ENCODE measurements at regions not wholly inside any gene's neighbourhood (a gene's known extent, or its start where the extent isn't known, plus 50 kb on each side); places are given as distances from the start of the nearest gene placed in this dataset.
"Not testable (repeated sequence)": the region's sequence is repeated elsewhere in the genome, so short reads cannot be mapped to it uniquely, and the experiment has no call there.

DNA sequence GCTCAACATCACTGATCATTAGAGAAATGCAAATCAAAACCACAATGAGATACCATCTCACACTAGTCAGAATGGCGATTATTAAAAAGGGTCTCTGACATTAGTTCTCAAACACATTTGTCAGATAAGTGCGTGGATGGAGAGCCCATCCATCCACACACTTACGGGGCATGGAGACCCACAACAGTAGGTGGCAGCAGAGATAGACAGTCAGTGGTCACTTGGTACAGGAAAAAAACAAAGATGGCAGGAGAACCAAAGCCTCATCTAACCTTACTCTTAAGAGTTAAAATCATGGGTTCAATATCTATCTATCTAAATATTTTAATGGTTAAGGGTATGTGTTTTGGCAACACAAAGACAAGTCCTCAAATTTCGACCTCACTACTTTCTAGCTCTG lies 1378.7 kb upstream of the C9orf72 start:
- DNase-seq: no peak

- no peak for DNase-seq
Measured at GRCh38 chr9:28956116-28956880, 1383.0 kb upstream of the C9orf72 start.

DNA sequence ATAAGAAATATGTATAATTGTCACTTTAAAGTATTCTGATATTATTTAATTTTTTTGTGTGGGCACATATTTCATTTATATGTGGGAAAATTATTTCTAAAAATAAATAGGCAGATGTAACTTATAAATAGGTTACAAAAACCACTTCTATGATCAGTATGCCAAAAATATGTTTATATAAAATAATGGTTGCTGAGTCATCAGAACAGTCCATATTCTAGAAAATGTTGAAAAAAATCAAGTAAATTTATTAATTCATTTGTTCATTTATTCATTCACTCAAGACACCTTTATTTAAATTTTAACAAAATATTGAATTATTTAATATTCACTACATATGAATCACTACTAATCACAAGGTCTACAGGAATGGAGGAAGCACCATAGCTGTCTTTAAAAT lies 1387.3 kb upstream of the C9orf72 start:
- DNase-seq: no peak

DNA sequence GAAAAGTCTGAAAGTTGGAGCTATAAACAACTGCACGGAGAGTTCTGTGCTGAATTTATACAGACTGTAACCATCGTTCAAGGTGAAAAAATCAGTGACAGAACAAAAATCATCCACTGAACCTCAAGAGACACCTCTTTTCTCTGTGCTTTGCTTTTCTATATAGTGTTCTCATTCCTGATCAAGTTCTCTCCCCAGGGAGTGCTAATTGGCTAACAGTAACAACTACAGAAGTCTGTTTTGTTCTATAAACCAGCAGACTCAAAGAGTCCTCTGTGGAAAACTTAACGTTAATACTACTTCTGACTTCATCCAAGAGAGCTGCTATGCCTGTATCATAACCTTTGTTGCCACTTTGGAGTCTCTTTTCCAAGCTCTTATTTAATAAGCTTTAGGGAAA lies 1388.3 kb upstream of the C9orf72 start:
- DNase-seq: no peak

DNA sequence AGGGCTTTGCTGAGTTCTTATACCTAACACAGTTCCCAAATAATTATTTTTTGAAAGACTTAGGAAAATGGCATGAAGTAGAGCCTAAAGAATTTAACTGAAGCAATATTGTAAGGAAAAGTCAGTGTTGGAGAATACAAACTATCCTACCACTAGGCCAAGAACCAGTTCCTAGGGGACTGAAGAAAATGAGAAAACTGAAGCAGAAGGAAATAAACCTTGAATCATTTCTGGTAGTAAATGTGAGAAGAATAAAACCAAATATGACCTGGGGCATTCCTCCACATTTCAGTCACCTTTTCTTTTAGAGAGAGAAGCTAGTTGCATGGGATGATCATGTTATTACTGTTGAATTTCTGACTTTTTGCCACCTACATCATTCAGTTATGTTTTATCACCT lies 1393.9 kb upstream of the C9orf72 start:
- no peak for DNase-seq

DNA sequence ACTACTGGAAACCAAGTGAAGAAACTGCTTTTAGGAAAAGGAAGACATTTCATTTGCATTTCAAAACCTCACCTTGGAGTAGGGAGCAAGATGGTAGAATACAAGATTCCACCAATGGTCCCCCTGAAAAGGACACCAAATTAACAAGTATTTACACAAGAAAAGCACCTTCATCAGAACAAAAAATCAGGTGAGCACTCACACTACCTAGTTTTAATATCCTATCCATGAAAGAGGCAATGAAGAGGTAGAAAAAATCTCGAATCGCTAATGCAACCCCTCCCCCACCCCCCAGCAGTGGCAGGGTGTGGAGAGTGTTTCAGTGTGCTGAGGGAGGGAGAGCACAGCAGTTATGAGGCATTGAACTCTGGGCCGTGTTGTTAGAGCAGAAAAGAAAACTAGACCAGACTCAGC lies 1397.0 kb upstream of the C9orf72 start:
- DNase-seq: no peak

GRCh38 chr9:28971881-28972280 lies 1398.6 kb upstream of the C9orf72 start:
- no peak for DNase-seq

DNA sequence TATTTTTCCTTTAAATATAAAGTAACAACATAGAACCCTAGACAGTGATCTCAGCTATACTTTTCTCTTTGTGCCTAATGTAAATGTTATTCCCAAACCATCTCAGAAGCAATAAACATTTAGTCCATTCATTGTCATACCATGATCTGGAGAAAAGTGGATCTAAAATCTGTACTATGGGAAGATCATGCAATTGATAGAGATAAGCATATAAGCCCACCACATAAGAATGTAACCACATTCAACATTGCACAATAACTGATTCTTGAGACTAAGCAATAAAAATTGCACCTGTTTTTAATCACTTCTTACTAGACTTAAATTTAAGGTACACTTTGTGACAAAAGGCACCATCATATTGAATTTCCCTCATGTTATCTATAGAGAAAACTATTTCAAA lies 1403.0 kb upstream of the C9orf72 start:
- DNase-seq: no peak

GRCh38 chr9:28976684-28977083 lies 1403.4 kb upstream of the C9orf72 start:
- no peak for DNase-seq

DNA sequence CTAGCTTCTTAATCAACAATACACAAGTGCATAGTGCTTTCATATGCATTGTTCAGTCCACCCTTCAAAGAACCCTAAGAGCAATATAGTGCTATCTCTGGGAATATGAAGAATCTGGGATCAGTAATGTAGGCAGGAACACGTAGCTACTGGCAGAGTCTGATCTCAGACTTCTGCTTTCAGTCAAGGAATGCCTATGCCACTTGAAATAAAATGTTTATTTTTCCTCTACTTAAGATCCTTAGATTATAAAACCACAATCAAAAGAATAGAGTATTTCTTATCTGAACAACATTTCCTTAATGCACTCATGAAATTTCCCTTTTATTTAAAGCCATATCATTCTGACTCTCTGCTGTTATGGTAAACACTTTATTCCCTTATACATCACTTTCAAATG lies 1407.8 kb upstream of the C9orf72 start:
- DNase-seq: no peak

GRCh38 chr9:28981711-28982110 lies 1408.4 kb upstream of the C9orf72 start:
- no peak for DNase-seq

GRCh38 chr9:28984016-28984415 lies 1410.7 kb upstream of the C9orf72 start:
- no peak for DNase-seq

DNA sequence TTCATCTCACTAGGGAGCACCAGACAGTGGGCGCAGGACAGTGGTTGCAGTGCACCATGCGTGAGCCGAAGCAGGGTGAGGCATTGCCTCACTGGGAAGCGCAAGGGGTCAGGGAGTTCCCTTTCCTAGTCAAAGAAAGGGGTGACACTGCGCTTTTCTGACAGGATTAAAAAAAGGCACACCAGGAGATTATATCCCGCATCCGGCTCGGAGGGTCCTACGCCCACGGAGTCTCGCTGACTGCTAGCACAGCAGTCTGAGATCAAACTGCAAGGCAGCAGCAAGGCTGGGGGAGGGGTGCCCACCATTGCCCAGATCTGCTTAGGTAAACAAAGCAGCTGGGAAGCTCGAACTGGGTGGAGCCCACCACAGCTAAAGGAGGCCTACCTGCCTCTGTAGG lies 1416.7 kb upstream of the C9orf72 start:
- DNase-seq: not testable (repeated sequence)

DNA sequence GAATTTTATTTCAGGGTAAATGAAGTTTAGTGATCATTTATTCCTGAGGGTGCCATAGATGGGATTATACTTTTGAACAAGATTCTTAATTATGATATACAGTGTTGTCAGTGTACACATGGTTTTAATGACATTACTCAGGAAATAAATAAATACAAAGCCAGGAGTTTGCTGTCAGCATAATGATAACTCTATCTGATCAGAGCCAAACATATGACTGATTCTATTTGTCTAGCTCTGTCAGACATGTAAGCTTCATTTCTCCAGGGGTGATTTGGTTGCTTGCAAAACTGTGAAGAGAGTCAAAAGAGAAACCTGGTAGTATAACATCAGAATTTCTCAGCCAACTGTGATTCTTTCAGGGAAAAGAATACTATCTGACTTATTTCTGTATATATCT lies 1425.8 kb upstream of the C9orf72 start:
- DNase-seq: no peak

DNA sequence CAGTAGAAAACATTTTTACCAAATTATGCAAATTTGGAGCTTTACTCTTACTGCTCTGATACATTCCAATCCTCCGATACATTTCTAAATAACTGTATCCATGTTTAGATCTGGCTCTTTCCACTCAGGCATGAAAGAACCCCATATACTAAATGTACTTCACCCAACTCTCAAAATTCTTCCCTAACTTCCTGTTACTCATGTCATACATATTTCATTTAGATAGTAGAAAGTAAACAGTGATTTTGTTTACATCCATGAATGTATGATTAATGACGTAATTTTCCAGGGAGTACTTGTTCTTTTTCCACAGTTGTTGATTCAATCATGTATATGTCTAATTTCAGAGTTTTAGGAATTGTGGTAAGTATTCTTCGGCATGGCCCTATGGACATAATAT lies 1426.5 kb upstream of the C9orf72 start:
- DNase-seq: no peak

DNA sequence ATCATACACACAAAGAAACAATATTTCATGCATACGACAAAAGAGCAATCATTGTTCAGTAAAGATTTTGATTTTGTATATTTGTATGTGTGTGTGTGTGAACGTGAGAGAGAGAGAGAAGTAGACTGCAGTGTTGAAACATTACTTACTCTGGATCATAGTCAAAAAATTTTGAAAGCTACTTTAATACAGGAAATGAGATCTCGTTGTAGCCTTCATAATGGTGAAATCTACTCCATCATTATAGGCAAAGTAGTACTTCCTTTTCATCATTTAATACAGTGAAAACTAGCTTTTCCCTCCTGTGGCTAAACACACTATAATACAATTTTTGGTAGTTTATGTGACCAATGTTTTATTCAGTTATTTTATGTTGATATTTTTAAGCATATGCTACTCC lies 1427.7 kb upstream of the C9orf72 start:
- no peak for DNase-seq

GRCh38 chr9:29004988-29005387 lies 1431.7 kb upstream of the C9orf72 start:
- no peak for DNase-seq

DNA sequence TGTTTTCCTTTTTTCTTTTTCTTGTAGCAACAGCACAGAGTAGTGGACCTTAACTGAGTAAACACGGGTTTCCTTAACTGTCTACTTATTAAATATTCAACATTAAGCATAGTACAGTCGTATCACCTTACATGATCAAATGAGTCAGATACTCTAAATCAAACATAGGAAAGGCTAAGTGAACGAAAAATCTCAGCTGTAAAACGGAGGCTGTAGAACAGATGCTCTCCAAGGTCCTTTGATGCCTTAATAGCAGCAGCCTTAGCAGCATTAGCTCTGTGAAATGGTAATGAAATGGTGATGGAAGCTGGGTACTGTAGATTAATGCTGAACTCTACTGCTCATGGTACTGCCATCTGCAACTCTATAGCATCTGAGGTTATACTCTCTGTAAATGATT lies 1433.3 kb upstream of the C9orf72 start:
- no peak for DNase-seq

DNA sequence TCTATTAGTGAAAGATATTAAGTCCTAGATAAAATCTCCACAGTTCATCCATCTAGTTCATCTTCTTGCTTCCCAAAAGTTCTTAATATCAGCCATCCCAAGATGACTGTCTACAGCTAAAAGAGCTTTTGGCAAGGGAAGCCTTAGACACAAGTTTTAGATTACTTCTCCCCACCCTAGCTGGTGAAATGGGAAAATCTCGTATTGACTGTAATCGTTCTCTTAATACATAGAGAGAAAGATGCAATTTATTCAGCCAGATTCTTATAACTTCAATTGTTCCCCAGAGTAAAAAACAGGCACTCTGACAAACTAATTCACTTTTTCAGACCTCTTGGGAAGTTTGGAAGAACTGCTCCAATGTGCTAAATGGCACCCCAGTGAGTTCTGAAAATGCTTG lies 1439.6 kb upstream of the C9orf72 start:
- DNase-seq: no peak

DNA sequence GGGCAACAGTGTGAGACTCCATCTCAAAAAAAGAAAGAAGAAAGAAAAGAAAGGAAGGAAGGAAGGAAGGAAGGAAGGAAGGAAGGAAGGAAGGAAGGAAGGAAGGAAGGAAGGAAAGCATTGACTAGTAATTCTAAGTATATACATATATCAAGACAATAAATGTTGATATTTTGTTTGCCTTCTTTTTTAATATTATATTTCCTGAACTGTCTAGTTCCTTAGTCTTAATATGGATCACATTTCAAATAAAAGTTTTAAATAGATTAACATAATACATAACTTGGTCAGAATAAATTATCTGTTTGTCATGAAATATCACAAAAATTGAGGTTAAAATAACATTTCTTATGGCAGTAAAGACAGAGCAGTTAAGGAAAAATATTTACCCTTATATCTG lies 1448.4 kb upstream of the C9orf72 start:
- DNase-seq: no peak

DNA sequence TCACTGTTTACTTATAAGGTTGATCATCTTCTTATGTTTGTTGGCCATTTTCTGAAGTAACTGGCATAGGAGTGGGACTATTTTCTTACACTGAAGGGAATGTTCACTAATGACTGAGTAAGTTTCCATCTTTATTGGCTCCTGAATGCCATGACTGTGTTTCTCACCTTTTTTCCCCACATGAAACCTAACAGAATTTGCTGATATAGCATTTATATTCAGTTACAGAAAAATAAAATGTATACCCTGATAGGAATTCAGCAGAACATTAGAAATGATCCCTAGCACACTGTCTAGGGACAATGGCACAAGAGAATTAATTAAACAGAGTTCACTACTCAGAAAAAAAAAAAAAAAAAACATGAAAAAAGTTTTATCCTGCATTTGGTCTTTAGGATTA lies 1465.1 kb upstream of the C9orf72 start:
- no peak for DNase-seq

DNA sequence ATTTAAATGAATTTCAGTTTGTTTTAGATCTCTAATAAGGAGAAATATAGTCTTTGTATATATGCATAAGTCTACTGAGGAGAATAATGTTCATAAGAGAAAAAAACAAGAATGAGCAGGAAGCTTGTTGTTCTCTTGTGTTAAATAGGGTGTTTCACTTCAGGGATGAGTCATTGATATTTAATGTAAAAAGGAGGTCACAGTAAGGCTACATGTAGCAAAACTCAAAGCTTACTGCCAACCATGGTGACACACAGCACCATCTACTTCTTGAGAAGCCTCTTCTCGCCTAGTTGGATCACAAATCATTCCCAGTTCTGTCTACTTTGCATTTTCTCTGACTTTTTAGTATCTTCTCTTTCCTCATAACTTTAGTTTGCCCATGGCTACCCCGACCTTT lies 1466.0 kb upstream of the C9orf72 start:
- no peak for DNase-seq

GRCh38 chr9:29043072-29043471 lies 1469.8 kb upstream of the C9orf72 start:
- no peak for DNase-seq

DNA sequence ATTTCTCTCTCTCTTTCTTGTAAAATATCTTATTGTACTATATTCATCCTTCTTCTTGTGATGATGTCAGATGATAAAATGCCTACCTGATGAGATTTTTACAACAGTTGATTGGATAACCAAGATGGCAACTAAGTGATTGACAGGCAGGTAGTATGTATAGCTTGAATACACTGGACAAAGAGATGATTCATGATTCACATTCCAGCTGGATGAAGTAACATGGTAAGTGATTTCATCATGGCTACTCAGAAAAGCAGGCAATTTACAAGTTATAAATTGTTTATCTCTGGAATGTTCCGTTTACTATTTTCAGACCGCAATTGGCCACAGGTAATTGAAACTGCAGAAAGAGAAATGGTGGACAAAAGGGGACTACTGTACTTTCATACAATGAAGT lies 1471.7 kb upstream of the C9orf72 start:
- no peak for DNase-seq

DNA sequence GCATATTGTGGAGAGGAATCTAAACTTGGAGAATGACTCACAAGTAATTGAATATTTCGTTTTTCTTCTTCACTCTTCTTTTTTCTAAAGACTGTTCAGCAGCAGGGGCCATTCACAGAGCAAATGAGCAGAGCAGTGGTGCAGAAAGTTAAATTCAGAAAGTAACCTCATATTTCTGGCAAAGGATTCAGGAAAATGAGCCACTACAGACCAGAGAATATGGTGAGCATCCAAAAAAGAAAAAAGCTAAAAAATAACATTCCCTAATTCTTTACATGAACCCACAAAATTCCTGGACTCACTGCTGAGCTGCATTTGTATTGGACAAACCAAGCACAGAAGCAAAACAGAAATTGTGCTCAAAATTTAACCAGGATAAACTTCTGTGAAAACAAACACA lies 1486.8 kb upstream of the C9orf72 start:
- DNase-seq: no peak

GRCh38 chr9:29062446-29062845 lies 1489.2 kb upstream of the C9orf72 start:
- DNase-seq: no peak
